ENCODE measurements at regions not wholly inside any gene's neighbourhood (a gene's known extent, or its start where the extent isn't known, plus 50 kb on each side); places are given as distances from the start of the nearest gene placed in this dataset.
"Not testable (repeated sequence)": the region's sequence is repeated elsewhere in the genome, so short reads cannot be mapped to it uniquely, and the experiment has no call there.

- no peak for DNase-seq (ENCODE audit: low read depth)
- TF ChIP-seq, protein P1, sequence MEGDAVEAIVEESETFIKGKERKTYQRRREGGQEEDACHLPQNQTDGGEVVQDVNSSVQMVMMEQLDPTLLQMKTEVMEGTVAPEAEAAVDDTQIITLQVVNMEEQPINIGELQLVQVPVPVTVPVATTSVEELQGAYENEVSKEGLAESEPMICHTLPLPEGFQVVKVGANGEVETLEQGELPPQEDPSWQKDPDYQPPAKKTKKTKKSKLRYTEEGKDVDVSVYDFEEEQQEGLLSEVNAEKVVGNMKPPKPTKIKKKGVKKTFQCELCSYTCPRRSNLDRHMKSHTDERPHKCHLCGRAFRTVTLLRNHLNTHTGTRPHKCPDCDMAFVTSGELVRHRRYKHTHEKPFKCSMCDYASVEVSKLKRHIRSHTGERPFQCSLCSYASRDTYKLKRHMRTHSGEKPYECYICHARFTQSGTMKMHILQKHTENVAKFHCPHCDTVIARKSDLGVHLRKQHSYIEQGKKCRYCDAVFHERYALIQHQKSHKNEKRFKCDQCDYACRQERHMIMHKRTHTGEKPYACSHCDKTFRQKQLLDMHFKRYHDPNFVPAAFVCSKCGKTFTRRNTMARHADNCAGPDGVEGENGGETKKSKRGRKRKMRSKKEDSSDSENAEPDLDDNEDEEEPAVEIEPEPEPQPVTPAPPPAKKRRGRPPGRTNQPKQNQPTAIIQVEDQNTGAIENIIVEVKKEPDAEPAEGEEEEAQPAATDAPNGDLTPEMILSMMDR (IDR thresholded peaks at IDR 0.05; ENCODE audit: insufficient read depth, low read depth, low read length), result no peak
- no peak overlapping the region for H3K4me3 ChIP-seq (ENCODE audit: low read depth, low read length)
These were observed 154.0 kb downstream of the REEP3 start for GRCh38 chr10:63675171-63675570.

DNA sequence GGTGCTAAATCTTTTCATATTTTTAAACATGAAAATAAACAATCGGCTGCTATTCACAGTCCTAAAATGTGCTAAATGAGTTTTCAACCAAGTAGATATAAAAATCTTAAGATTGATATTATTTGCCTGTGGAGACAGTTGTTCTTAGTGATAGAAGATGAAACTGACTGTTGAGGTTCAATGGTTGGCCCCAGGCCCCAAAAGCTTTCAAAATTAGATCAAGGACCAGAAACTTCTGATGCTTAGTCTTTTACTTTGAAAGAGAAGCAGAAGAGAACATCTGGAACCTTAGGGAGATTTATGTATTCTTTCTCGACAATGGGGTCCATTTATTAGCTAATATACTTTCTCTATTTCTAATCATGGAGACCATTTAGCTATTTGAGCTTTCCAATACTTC, 155.8 kb downstream of the REEP3 start:
- TF ChIP-seq, protein P1 (IDR thresholded peaks at IDR 0.05; ENCODE audit: insufficient read depth, low read depth, low read length), result no peak
- no peak for DNase-seq (ENCODE audit: low read depth)
- H3K4me3 ChIP-seq (ENCODE audit: low read depth, low read length), result no peak overlapping the region

- not testable (repeated sequence) for DNase-seq (ENCODE audit: low read depth); H3K4me3 ChIP-seq (ENCODE audit: low read depth, low read length)
These were observed 159.3 kb downstream of the REEP3 start for GRCh38 chr10:63680545-63680944.

DNA sequence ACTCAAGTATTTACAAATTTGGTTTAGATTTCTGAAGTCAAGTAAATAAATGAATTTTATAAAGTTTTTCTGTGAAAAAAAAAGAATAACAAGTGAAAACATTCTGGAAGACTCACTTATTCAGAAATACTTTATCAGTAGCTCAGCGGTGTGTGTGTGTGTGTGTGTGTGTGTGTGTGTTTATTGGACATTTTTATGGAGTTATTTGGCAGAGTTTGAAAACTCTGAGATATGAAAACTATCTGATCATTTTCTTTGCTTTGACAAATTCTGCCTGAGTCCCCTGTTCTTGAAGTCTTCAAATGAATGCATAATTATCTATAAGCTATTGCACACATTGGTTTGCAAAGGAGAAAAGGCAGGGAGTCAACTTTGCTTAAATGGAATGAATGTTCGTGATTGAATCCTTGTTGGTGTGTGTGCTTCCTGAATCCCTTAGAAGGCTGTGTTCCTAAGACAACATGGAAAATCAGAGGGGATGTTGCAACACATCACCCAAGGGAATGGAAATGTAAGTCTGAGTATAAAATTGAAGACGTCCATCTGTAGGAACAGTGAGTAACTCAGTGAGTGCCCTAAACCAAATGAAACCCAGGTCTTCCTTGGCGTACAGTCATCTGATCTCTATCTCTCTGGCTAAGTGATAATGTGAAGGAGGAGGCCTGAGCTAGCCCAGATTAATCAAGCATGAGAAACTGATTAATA, 160.9 kb downstream of the REEP3 start:
- DNase-seq (ENCODE audit: low read depth), result peak; percentile 99
- no peak overlapping the region for H3K4me3 ChIP-seq (ENCODE audit: low read depth, low read length)
- TF ChIP-seq, protein P1 (IDR thresholded peaks at IDR 0.05; ENCODE audit: insufficient read depth, low read depth, low read length), result no peak

DNA sequence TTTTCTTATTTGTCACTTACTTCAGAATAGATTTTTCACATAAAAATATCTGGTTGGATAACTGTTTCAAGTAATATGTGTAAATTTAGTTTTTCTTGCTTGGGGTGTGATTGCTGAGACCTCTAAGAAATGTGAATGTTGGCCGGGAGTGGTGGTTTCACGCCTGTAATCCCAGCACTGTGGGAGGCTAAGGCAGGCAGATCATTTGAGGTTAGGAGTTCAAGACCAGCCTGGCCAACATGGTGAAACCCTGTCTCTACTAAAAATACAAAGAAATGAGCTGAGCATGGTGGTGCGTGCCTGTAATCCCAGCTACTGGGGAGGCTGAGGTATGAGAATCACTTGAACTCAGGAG, 161.5 kb downstream of the REEP3 start:
- not testable (repeated sequence) for H3K4me3 ChIP-seq (ENCODE audit: low read depth, low read length); DNase-seq (ENCODE audit: low read depth)

- peak; percentile 41 for DNase-seq (ENCODE audit: low read depth)
- no peak overlapping the region for H3K4me3 ChIP-seq (ENCODE audit: low read depth, low read length)
- TF ChIP-seq, protein P1 (IDR thresholded peaks at IDR 0.05; ENCODE audit: insufficient read depth, low read depth, low read length), result no peak
These were observed 162.0 kb downstream of the REEP3 start for GRCh38 chr10:63683223-63683622.

- no peak for DNase-seq (ENCODE audit: low read depth)
- no peak overlapping the region for H3K4me3 ChIP-seq (ENCODE audit: low read depth, low read length)
- TF ChIP-seq, protein P1 (IDR thresholded peaks at IDR 0.05; ENCODE audit: insufficient read depth, low read depth, low read length), result no peak
These were observed 162.5 kb downstream of the REEP3 start for GRCh38 chr10:63683686-63684085.

DNA sequence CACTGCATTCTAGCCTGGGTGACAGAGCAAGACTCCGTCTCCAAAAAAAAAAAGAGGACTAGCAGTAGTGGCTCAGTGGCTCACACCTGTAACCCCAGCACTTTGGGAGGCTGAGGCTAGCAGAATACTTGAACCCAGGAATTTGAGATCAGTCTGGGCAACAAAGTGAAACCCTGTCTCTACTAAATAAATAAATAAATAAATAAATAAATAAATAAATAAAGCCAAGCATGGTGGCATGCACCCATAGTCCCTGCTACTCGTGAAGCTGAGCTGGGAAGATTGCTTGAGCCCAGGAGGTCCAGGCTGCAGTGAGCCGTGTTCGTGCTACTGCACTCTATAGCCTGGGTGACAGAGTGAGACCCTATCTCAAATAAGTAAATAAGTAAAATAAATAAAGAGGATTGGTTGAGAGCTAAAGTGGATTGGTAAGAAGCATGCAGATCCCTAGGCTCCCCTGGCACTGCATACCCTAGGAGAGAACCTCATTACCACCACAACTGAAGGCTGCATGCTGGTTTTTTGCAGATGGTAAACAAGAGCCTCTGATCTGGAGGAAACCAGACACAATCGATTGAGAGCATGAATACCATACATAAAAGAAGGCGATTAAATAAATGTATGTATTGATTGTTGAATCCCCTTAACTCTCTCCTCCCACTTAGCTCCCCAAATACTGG, 163.2 kb downstream of the REEP3 start:
- no peak overlapping the region for H3K4me3 ChIP-seq (ENCODE audit: low read depth, low read length)
- TF ChIP-seq, protein P1 (IDR thresholded peaks at IDR 0.05; ENCODE audit: insufficient read depth, low read depth, low read length), result no peak
- DNase-seq (ENCODE audit: low read depth), result no peak
